Vagina (tissue), 2 donors: ENCODE measurements at regions not wholly inside any gene's neighbourhood (a gene's known extent, or its start where the extent isn't known, plus 50 kb on each side); places are given as distances from the start of the nearest gene placed in this dataset.
A peak's percentile ranks its signal among the peaks of the same experiment; 100 is the strongest.

ENCODE experiments used
- DNase-seq, 2 donors: peaks; one replicate each; pipeline ENCODE4 v3.0.0-alpha.2; 2017; ENCODE audit errors: extremely low spot score in 2 of 2
- H3K27ac ChIP-seq: fragments of 200-600 bp; sonication (generic); one replicate; pipeline ENCODE4 v1.5.1; 2019
- H3K27me3 ChIP-seq: fragments of 200-600 bp; sonication (generic); one replicate; pipeline ENCODE4 v1.5.1; 2019
- H3K36me3 ChIP-seq, 2 donors: fragments of 200-600 bp; sonication (generic); one replicate each; pipeline ENCODE4 v1.5.1; 2017 to 2019
- H3K4me1 ChIP-seq: fragments of 200-600 bp; sonication (generic); one replicate; pipeline ENCODE4 v1.5.1; 2019
- H3K4me3 ChIP-seq, 2 donors: fragments of 200-600 bp; sonication (generic); 1 replicate in 1 of 2; 2 replicates in 1 of 2; pipeline ENCODE4 v1.5.1; 2016 to 2019
- H3K9me3 ChIP-seq: fragments of 200-600 bp; sonication (generic); one replicate; pipeline ENCODE4 v1.5.1; 2019
- CTCF ChIP-seq, 3 experiments: fragments of 450-650 bp in 2 of 3; fragments of 200-600 bp in 1 of 3; sonication (generic) in 1 of 3; IDR thresholded peaks; one replicate each; pipeline ENCODE4 v1.5.1; 2017 to 2019; ENCODE audit warnings: antibody characterized with exemption in 3 of 3, mild to moderate bottlenecking in 2 of 3, moderate library complexity in 2 of 3
- POLR2A ChIP-seq, 2 donors: fragments of 450-650 bp; IDR thresholded peaks; one replicate each; pipeline ENCODE4 v1.6.1; 2017; ENCODE audit warnings: antibody characterized with exemption in 2 of 2, mild to moderate bottlenecking in 2 of 2, moderate library complexity in 2 of 2
- POLR2AphosphoS5 ChIP-seq, 2 donors: sonication (generic); formaldehyde crosslinking; IDR thresholded peaks; one replicate each; pipeline ENCODE4 v1.9.0; 2017; ENCODE audit warnings: antibody characterized with exemption in 2 of 2, mild to moderate bottlenecking in 2 of 2, low read depth in 1 of 2; ENCODE audit not compliant: insufficient read depth in 1 of 2
- intact Hi-C: fragments of 100-400 bp; cut with DNase I; formaldehyde crosslinking; loops from one replicate; pipeline ENCODE4 v1.15.1; 2023

- no peak for TF ChIP-seq POLR2AphosphoS5 (IDR thresholded peaks at IDR 0.05; ENCODE audit: insufficient read depth in 1 of 2, low read depth in 1 of 2)
- no peak for TF ChIP-seq POLR2A (IDR thresholded peaks at IDR 0.05)
- no peak for TF ChIP-seq CTCF (IDR thresholded peaks at IDR 0.05)
- no peaks in the 10 kb centered on the region for H3K9me3 ChIP-seq
- peak overlapping the region; percentile 34 for H3K27ac ChIP-seq
- no peaks in the 10 kb centered on the region for H3K27me3 ChIP-seq
- DNase-seq: no peak
- intact Hi-C loops: no loop called here
- peaks cover 22% of the 10 kb centered on the region for H3K4me1 ChIP-seq
- no peaks in the 10 kb centered on the region for H3K36me3 ChIP-seq
- H3K4me3 ChIP-seq: peak overlapping the region; percentile 9 to 10
Observed at GRCh38 chr1:83641206-83641658, 357.7 kb downstream of the TTLL7 start.

- Histone ChIP-seq H3K9me3 (no peaks in the 10 kb centered on the region), H3K36me3 (no peaks in the 10 kb centered on the region), H3K27me3 (no peaks in the 10 kb centered on the region), H3K4me1 (peaks cover 22% of the 10 kb centered on the region), H3K4me3 (no peak overlapping the region), H3K27ac (no peak overlapping the region)
- no peak for DNase-seq
- intact Hi-C loops: no loop called here
- TF ChIP-seq CTCF (IDR thresholded peaks at IDR 0.05): no peak
- TF ChIP-seq POLR2A (IDR thresholded peaks at IDR 0.05): no peak
- TF ChIP-seq POLR2AphosphoS5 (IDR thresholded peaks at IDR 0.05; ENCODE audit: insufficient read depth in 1 of 2, low read depth in 1 of 2): no peak
Observed at GRCh38 chr1:83639785-83640184, 359.1 kb downstream of the TTLL7 start.

GRCh38 chr1:83637586-83637985, 361.3 kb downstream of the TTLL7 start:
- H3K4me1 ChIP-seq: peaks cover 22% of the 10 kb centered on the region
- no peaks in the 10 kb centered on the region for H3K9me3 ChIP-seq
- no peak for TF ChIP-seq POLR2AphosphoS5 (IDR thresholded peaks at IDR 0.05; ENCODE audit: insufficient read depth in 1 of 2, low read depth in 1 of 2)
- TF ChIP-seq CTCF (IDR thresholded peaks at IDR 0.05): no peak
- no peak for TF ChIP-seq POLR2A (IDR thresholded peaks at IDR 0.05)
- intact Hi-C loops: no loop called here
- H3K4me3 ChIP-seq: no peak overlapping the region
- H3K36me3 ChIP-seq: no peaks in the 10 kb centered on the region
- no peak for DNase-seq
- H3K27ac ChIP-seq: no peak overlapping the region
- no peaks in the 10 kb centered on the region for H3K27me3 ChIP-seq

GRCh38 chr1:83637009-83637408, 361.9 kb downstream of the TTLL7 start:
- DNase-seq: no peak
- Histone ChIP-seq H3K4me1 (peaks cover 19% of the 10 kb centered on the region), H3K36me3 (no peaks in the 10 kb centered on the region), H3K27ac (no peak overlapping the region), H3K9me3 (no peaks in the 10 kb centered on the region), H3K4me3 (no peak overlapping the region), H3K27me3 (no peaks in the 10 kb centered on the region)
- TF ChIP-seq POLR2AphosphoS5 (IDR thresholded peaks at IDR 0.05; ENCODE audit: insufficient read depth in 1 of 2, low read depth in 1 of 2) (no peak), CTCF (IDR thresholded peaks at IDR 0.05) (no peak), POLR2A (IDR thresholded peaks at IDR 0.05) (no peak)
- intact Hi-C loops: no loop called here

- H3K36me3 ChIP-seq: no peaks in the 10 kb centered on the region
- no peak overlapping the region for H3K27ac ChIP-seq
- H3K4me1 ChIP-seq: no peaks in the 10 kb centered on the region
- intact Hi-C loops: no loop called here
- H3K27me3 ChIP-seq: no peaks in the 10 kb centered on the region
- DNase-seq: no peak
- H3K9me3 ChIP-seq: no peaks in the 10 kb centered on the region
- TF ChIP-seq POLR2A (IDR thresholded peaks at IDR 0.05): no peak
- no peak for TF ChIP-seq CTCF (IDR thresholded peaks at IDR 0.05)
- no peak for TF ChIP-seq POLR2AphosphoS5 (IDR thresholded peaks at IDR 0.05; ENCODE audit: insufficient read depth in 1 of 2, low read depth in 1 of 2)
- H3K4me3 ChIP-seq: no peak overlapping the region
Observed at GRCh38 chr1:83632906-83633305, 366.0 kb downstream of the TTLL7 start.
